SKM-1 treated with dmso at 0.1 percent for 144 hours (cell line): ENCODE measurements at regions not wholly inside any gene's neighbourhood (a gene's known extent, or its start where the extent isn't known, plus 50 kb on each side); places are given as distances from the start of the nearest gene placed in this dataset.
"Not testable (repeated sequence)": the region's sequence is repeated elsewhere in the genome, so short reads cannot be mapped to it uniquely, and the experiment has no call there.

Experiments
- DNase-seq: peaks from one replicate; lab custom pipeline; 2025; ENCODE audit not compliant: unreplicated experiment; lab: John Stamatoyannopoulos, UW

GRCh38 chr1:188642704-188643103, 1814.0 kb downstream of the PLA2G4A start:
- no peak for DNase-seq

- no peak for DNase-seq
These were observed 1823.9 kb downstream of the PLA2G4A start for GRCh38 chr1:188652678-188653077.

- not testable (repeated sequence) for DNase-seq
These were observed 1821.7 kb downstream of the BRINP3 start for GRCh38 chr1:188655966-188656365.

GRCh38 chr1:188660572-188660971, 1817.1 kb downstream of the BRINP3 start:
- no peak for DNase-seq

- DNase-seq, result no peak
These were observed 1812.2 kb downstream of the BRINP3 start for GRCh38 chr1:188665477-188665876.

- DNase-seq, result no peak
These were observed 1809.6 kb downstream of the BRINP3 start for GRCh38 chr1:188668083-188668482.

GRCh38 chr1:188669728-188670382, 1807.8 kb downstream of the BRINP3 start:
- no peak for DNase-seq

- no peak for DNase-seq
These were observed 1806.8 kb downstream of the BRINP3 start for GRCh38 chr1:188670837-188671236.

- DNase-seq, result no peak
These were observed 1805.5 kb downstream of the BRINP3 start for GRCh38 chr1:188672153-188672552.

- DNase-seq, result no peak
These were observed 1788.1 kb downstream of the BRINP3 start for GRCh38 chr1:188689542-188689941.

- DNase-seq, result no peak
These were observed 1777.5 kb downstream of the BRINP3 start for GRCh38 chr1:188700116-188700515.

- no peak for DNase-seq
These were observed 1770.9 kb downstream of the BRINP3 start for GRCh38 chr1:188706742-188707141.

GRCh38 chr1:188708795-188709535, 1768.7 kb downstream of the BRINP3 start:
- no peak for DNase-seq

- no peak for DNase-seq
These were observed 1762.1 kb downstream of the BRINP3 start for GRCh38 chr1:188715566-188715965.

- DNase-seq, result peak; percentile 36
These were observed 1757.9 kb downstream of the BRINP3 start for GRCh38 chr1:188719735-188720134.

GRCh38 chr1:188723332-188724020, 1754.2 kb downstream of the BRINP3 start:
- no peak for DNase-seq

- DNase-seq, result no peak
These were observed 1748.6 kb downstream of the BRINP3 start for GRCh38 chr1:188729039-188729438.

- DNase-seq, result no peak
These were observed 1742.1 kb downstream of the BRINP3 start for GRCh38 chr1:188735567-188735966.

- not testable (repeated sequence) for DNase-seq
These were observed 1728.4 kb downstream of the BRINP3 start for GRCh38 chr1:188749275-188749674.

- not testable (repeated sequence) for DNase-seq
These were observed 1725.6 kb downstream of the BRINP3 start for GRCh38 chr1:188752027-188752426.

GRCh38 chr1:188757747-188758146, 1719.9 kb downstream of the BRINP3 start:
- not testable (repeated sequence) for DNase-seq

- no peak for DNase-seq
These were observed 1716.4 kb downstream of the BRINP3 start for GRCh38 chr1:188761226-188761625.
